ENCODE measurements at regions not wholly inside any gene's neighbourhood (a gene's known extent, or its start where the extent isn't known, plus 50 kb on each side); places are given as distances from the start of the nearest gene placed in this dataset.

GRCh38 chr19:31548941-31549340 is 199.7 kb upstream of the TSHZ3 start:
- peak; percentile 1 for DNase-seq (ENCODE audit: low spot score)
- intact Hi-C loops (cut with micrococcal nuclease; ENCODE audit: unreplicated experiment) = no loop called here
- BruUV-seq (replicated peaks) = no TSS peak
- Histone ChIP-seq H3K36me3 (ENCODE audit: insufficient read depth, low read length) (no peaks in the 10 kb centered on the region), H3K9me3 (ENCODE audit: low read length) (no peaks in the 10 kb centered on the region), H3K4me3 (ENCODE audit: low read depth, low read length, poor library complexity, severe bottlenecking) (no peak overlapping the region), H3K79me2 (ENCODE audit: insufficient read depth, low read depth, low read length) (no peaks in the 10 kb centered on the region), H2AFZ (ENCODE audit: low read length) (no peak overlapping the region), H3K4me2 (ENCODE audit: low read length) (no peak overlapping the region), H3K27ac (ENCODE audit: low read depth, low read length, poor library complexity, severe bottlenecking) (no peak overlapping the region), H3K4me1 (ENCODE audit: insufficient read depth, low read length, poor library complexity, severe bottlenecking) (no peaks in the 10 kb centered on the region), H4K20me1 (ENCODE audit: insufficient read depth, low read length) (no peaks in the 10 kb centered on the region), H3K9me2 (ENCODE audit: insufficient read depth, low read length) (no peaks in the 10 kb centered on the region)
- ChIA-PET CTCF (ENCODE audit: unreplicated experiment) (no interaction called here), POLR2A (interaction anchor here (0.7 kb wide), 1 partner anchor 16 kb away, joined by 3 read pairs; no protein-coding TSS in a partner anchor)
- TF ChIP-seq CTCF (conservative IDR thresholded peaks at IDR 0.05; ENCODE audit: low read length) (peak; percentile 52), EZH2phosphoT487 (IDR thresholded peaks at IDR 0.05; ENCODE audit: borderline replicate concordance, low read depth, low read length) (no peak)

- Histone ChIP-seq H3K9me2 (ENCODE audit: insufficient read depth, low read length) (no peaks in the 10 kb centered on the region), H2AFZ (ENCODE audit: low read length) (no peak overlapping the region), H3K79me2 (ENCODE audit: insufficient read depth, low read depth, low read length) (no peaks in the 10 kb centered on the region), H4K20me1 (ENCODE audit: insufficient read depth, low read length) (no peaks in the 10 kb centered on the region), H3K27ac (ENCODE audit: low read depth, low read length, poor library complexity, severe bottlenecking) (no peak overlapping the region), H3K4me1 (ENCODE audit: insufficient read depth, low read length, poor library complexity, severe bottlenecking) (no peaks in the 10 kb centered on the region), H3K4me2 (ENCODE audit: low read length) (no peak overlapping the region), H3K4me3 (ENCODE audit: low read depth, low read length, poor library complexity, severe bottlenecking) (no peak overlapping the region), H3K36me3 (ENCODE audit: insufficient read depth, low read length) (no peaks in the 10 kb centered on the region), H3K9me3 (ENCODE audit: low read length) (no peaks in the 10 kb centered on the region)
- intact Hi-C loops (cut with micrococcal nuclease; ENCODE audit: unreplicated experiment) = no loop called here
- BruUV-seq (replicated peaks) = no TSS peak
- CTCF ChIA-PET (ENCODE audit: unreplicated experiment) = no interaction called here
- TF ChIP-seq EZH2phosphoT487 (IDR thresholded peaks at IDR 0.05; ENCODE audit: borderline replicate concordance, low read depth, low read length) = no peak
- TF ChIP-seq CTCF (conservative IDR thresholded peaks at IDR 0.05; ENCODE audit: low read length) = no peak
- POLR2A ChIA-PET = interaction anchor here (0.6 kb wide), 1 partner anchor 574 kb away, joined by 5 read pairs; no protein-coding TSS in a partner anchor
- no peak for DNase-seq (ENCODE audit: low spot score)
These were observed 204.0 kb upstream of the TSHZ3 start for GRCh38 chr19:31553112-31553845.

- ChIA-PET CTCF (ENCODE audit: unreplicated experiment) (no interaction called here), POLR2A (interaction anchor here (0.6 kb wide), 1 partner anchor 573 kb away, joined by 5 read pairs; no protein-coding TSS in a partner anchor)
- TF ChIP-seq CTCF (conservative IDR thresholded peaks at IDR 0.05; ENCODE audit: low read length) (no peak), EZH2phosphoT487 (IDR thresholded peaks at IDR 0.05; ENCODE audit: borderline replicate concordance, low read depth, low read length) (no peak)
- H3K4me3 ChIP-seq (ENCODE audit: low read depth, low read length, poor library complexity, severe bottlenecking) = no peak overlapping the region
- H4K20me1 ChIP-seq (ENCODE audit: insufficient read depth, low read length) = no peaks in the 10 kb centered on the region
- H2AFZ ChIP-seq (ENCODE audit: low read length) = no peak overlapping the region
- no peak overlapping the region for H3K4me2 ChIP-seq (ENCODE audit: low read length)
- no TSS peak for BruUV-seq (replicated peaks)
- no peak for DNase-seq (ENCODE audit: low spot score)
- H3K4me1 ChIP-seq (ENCODE audit: insufficient read depth, low read length, poor library complexity, severe bottlenecking) = no peaks in the 10 kb centered on the region
- no peak overlapping the region for H3K27ac ChIP-seq (ENCODE audit: low read depth, low read length, poor library complexity, severe bottlenecking)
- H3K9me2 ChIP-seq (ENCODE audit: insufficient read depth, low read length) = no peaks in the 10 kb centered on the region
- no peaks in the 10 kb centered on the region for H3K36me3 ChIP-seq (ENCODE audit: insufficient read depth, low read length)
- H3K9me3 ChIP-seq (ENCODE audit: low read length) = no peaks in the 10 kb centered on the region
- intact Hi-C loops (cut with micrococcal nuclease; ENCODE audit: unreplicated experiment) = no loop called here
- no peaks in the 10 kb centered on the region for H3K79me2 ChIP-seq (ENCODE audit: insufficient read depth, low read depth, low read length)
These were observed 204.6 kb upstream of the TSHZ3 start for GRCh38 chr19:31553846-31554215.
